GM20000 (cell line): ENCODE measurements at regions not wholly inside any gene's neighbourhood (a gene's known extent, or its start where the extent isn't known, plus 50 kb on each side); places are given as distances from the start of the nearest gene placed in this dataset.

Experiments
- DNase-seq: peaks from one replicate; pipeline ENCODE4 v3.0.0; 2012; ENCODE audit warnings: low spot score
- TF ChIP-seq, protein P1 (sequence below): IDR thresholded peaks from 2 replicates; pipeline ENCODE4 v1.5.1; 2012; ENCODE audit warnings: mild to moderate bottlenecking, control low read depth; ENCODE audit errors: extremely low read depth, missing control alignments

- no peak for DNase-seq
These were observed 191.7 kb upstream of the PMEPA1 start for GRCh38 chr20:57901526-57901925.

GRCh38 chr20:57900226-57900905 is 190.6 kb upstream of the PMEPA1 start:
- no peak for DNase-seq

More at GRCh38 chr20:57901526-57901925, 191.7 kb upstream of the PMEPA1 start:
- TF ChIP-seq, protein P1, sequence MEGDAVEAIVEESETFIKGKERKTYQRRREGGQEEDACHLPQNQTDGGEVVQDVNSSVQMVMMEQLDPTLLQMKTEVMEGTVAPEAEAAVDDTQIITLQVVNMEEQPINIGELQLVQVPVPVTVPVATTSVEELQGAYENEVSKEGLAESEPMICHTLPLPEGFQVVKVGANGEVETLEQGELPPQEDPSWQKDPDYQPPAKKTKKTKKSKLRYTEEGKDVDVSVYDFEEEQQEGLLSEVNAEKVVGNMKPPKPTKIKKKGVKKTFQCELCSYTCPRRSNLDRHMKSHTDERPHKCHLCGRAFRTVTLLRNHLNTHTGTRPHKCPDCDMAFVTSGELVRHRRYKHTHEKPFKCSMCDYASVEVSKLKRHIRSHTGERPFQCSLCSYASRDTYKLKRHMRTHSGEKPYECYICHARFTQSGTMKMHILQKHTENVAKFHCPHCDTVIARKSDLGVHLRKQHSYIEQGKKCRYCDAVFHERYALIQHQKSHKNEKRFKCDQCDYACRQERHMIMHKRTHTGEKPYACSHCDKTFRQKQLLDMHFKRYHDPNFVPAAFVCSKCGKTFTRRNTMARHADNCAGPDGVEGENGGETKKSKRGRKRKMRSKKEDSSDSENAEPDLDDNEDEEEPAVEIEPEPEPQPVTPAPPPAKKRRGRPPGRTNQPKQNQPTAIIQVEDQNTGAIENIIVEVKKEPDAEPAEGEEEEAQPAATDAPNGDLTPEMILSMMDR, result no peak

GRCh38 chr20:57899554-57899953 is 189.7 kb upstream of the PMEPA1 start:
- DNase-seq, result no peak
- TF ChIP-seq, protein P1, result no peak

More at GRCh38 chr20:57900226-57900905, 190.6 kb upstream of the PMEPA1 start:
- TF ChIP-seq, protein P1, result no peak

DNA sequence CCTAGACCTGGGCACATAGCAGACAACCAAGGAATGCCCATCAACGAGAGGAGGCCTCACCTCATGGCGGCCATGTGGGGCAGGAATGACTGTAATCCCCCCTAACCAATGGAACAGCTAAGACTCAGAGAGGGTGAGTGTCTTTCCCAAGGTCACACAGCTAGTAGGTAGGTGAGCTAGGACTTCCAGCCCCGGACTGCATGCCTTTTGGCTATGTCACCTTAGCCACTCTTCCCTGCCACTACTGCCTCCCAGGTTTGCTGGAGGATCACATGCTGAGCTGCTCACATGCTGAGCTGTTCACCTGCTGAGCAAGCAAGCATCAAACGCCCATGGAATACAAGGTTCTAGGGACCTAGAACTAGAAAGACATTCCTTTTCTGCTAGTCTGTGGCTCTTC is 188.5 kb upstream of the PMEPA1 start:
- TF ChIP-seq, protein P1, result no peak
- no peak for DNase-seq

DNA sequence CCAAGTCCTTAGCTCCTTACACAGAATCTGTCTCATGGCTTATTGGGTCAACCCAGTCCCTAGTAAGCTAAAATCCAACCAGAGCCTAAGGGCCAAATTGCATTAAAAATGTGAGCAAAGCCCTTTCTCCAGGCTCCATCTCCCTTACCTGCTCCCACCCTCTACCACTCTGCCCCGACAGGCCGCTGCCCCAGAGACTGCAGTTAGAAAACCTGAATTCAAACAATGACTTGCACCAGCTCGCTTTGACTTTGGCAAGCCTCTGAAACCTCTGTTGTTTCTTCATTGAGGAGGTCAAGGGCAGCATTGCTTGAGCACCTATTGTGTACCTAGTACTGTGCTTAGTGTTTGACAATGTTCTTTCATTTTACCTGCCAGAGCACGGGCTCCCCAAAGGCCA is 188.1 kb upstream of the PMEPA1 start:
- TF ChIP-seq, protein P1, result no peak
- DNase-seq, result no peak

DNA sequence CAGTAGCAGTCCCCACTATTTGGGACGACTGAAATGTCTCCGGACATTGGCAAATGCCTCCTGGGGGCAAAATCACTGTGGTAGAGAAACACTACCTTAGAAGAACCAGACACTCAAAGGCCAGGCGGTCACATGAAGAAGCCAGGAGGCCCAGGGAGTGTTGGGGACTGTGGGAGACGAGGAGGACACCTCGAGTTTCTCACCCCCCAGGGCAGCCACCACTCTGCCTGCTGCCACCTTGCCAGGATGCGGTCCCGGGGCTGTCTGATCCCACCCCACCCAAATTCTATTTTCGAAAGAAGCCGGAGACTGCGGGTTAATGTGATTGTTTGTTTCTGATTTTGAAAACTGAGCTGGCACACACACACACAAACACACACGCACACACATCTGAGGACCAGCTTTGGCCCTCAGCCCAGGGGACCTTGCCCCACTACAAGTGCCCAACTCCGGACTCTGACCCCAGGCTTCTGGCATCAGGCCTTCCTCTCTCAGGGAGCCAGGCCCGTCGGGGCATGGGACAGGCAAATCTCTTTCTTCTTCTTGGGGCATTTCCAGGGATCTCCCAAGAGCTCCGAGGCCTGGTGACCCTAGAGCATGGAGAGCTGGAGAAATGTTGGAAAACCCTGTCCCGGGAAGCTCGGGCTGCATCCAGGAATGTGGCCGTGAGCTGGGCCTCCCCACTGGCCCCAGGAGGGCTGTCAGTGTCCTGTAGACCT is 187.5 kb upstream of the PMEPA1 start:
- DNase-seq, result no peak
- TF ChIP-seq, protein P1, result no peak

- TF ChIP-seq, protein P1, result no peak
- DNase-seq, result no peak
These were observed 186.7 kb upstream of the PMEPA1 start for GRCh38 chr20:57896563-57896962.
